ENCODE measurements at regions not wholly inside any gene's neighbourhood (a gene's known extent, or its start where the extent isn't known, plus 50 kb on each side); places are given as distances from the start of the nearest gene placed in this dataset.

- DNase-seq = no peak
These were observed 86.8 kb downstream of the CCT6B start for GRCh38 chr17:34874478-34874877.

GRCh38 chr17:34872640-34873039, 88.6 kb downstream of the CCT6B start:
- DNase-seq = no peak

GRCh38 chr17:34869641-34870040, 91.6 kb downstream of the CCT6B start:
- DNase-seq = no peak

- DNase-seq = no peak
These were observed 95.5 kb downstream of the CCT6B start for GRCh38 chr17:34865716-34866115.

- no peak for DNase-seq
These were observed 98.9 kb downstream of the CCT6B start for GRCh38 chr17:34862384-34862783.

- no peak for DNase-seq
These were observed 99.4 kb downstream of the CCT6B start for GRCh38 chr17:34861864-34862263.

GRCh38 chr17:34859652-34860051, 101.6 kb downstream of the CCT6B start:
- DNase-seq = no peak

- no peak for DNase-seq
These were observed 102.4 kb downstream of the CCT6B start for GRCh38 chr17:34858591-34859565.

- no peak for DNase-seq
These were observed 107.3 kb downstream of the CCT6B start for GRCh38 chr17:34853924-34854323.

- no peak for DNase-seq
These were observed 108.6 kb downstream of the CCT6B start for GRCh38 chr17:34852614-34853013.

GRCh38 chr17:34851961-34852540, 109.2 kb downstream of the CCT6B start:
- no peak for DNase-seq

GRCh38 chr17:34850964-34851363, 110.3 kb downstream of the CCT6B start:
- no peak for DNase-seq

GRCh38 chr17:34850023-34850422, 111.2 kb downstream of the CCT6B start:
- DNase-seq = no peak

- DNase-seq = no peak
These were observed 113.3 kb downstream of the CCT6B start for GRCh38 chr17:34847938-34848337.

GRCh38 chr17:34845296-34845695, 116.0 kb downstream of the CCT6B start:
- DNase-seq = no peak

GRCh38 chr17:34843682-34844081, 117.6 kb downstream of the CCT6B start:
- no peak for DNase-seq

GRCh38 chr17:34842235-34842634, 119.0 kb downstream of the CCT6B start:
- DNase-seq = no peak

GRCh38 chr17:34841467-34841866, 119.8 kb downstream of the CCT6B start:
- no peak for DNase-seq

GRCh38 chr17:34840750-34841149, 120.5 kb downstream of the CCT6B start:
- DNase-seq = no peak

- DNase-seq = no peak
These were observed 123.3 kb downstream of the CCT6B start for GRCh38 chr17:34837876-34838478.

GRCh38 chr17:34832376-34832775, 128.9 kb downstream of the CCT6B start:
- no peak for DNase-seq

- no peak for DNase-seq
These were observed 134.3 kb downstream of the CCT6B start for GRCh38 chr17:34827008-34827407.

GRCh38 chr17:34826332-34826731, 134.9 kb downstream of the CCT6B start:
- no peak for DNase-seq

- DNase-seq = no peak
These were observed 135.4 kb downstream of the CCT6B start for GRCh38 chr17:34825884-34826283.

All from activated CD8-positive, alpha-beta memory T cell treated with anti-CD3 and anti-CD28 coated beads for 24 hours (primary cell).